ENCODE measurements at regions not wholly inside any gene's neighbourhood (a gene's known extent, or its start where the extent isn't known, plus 50 kb on each side); places are given as distances from the start of the nearest gene placed in this dataset.

GRCh38 chr10:107708981-107709380, 544.5 kb upstream of the SORCS1 start:
- no peaks in the 10 kb centered on the region for H3K36me3 ChIP-seq
- H3K9me3 ChIP-seq, result no peaks in the 10 kb centered on the region
- no peak for DNase-seq
- intact Hi-C loops (cut with DNase I), result no loop called here
- no peak overlapping the region for H3K4me3 ChIP-seq
- WGBS, 4 donors, result 74 to 91% (median 89%) methylated on average over 1 of the region's 1 CpG
- no peaks in the 10 kb centered on the region for H3K4me1 ChIP-seq
- no peaks in the 10 kb centered on the region for H3K27me3 ChIP-seq
- no peak overlapping the region for H3K27ac ChIP-seq
- TF ChIP-seq CTCF (IDR thresholded peaks at IDR 0.05), result no peak
- no peak for TF ChIP-seq POLR2A (IDR thresholded peaks at IDR 0.05)
- no peak for ATAC-seq

- Histone ChIP-seq H3K36me3 (no peaks in the 10 kb centered on the region), H3K9me3 (no peaks in the 10 kb centered on the region), H3K4me3 (no peak overlapping the region), H3K27me3 (no peaks in the 10 kb centered on the region), H3K4me1 (no peaks in the 10 kb centered on the region), H3K27ac (no peak overlapping the region)
- DNase-seq (no peak), ATAC-seq (no peak)
- WGBS, 4 donors, result 82 to 92% (median 87%) methylated on average over 1 of the region's 1 CpG
- intact Hi-C loops (cut with DNase I), result no loop called here
- TF ChIP-seq POLR2A (IDR thresholded peaks at IDR 0.05) (no peak), CTCF (IDR thresholded peaks at IDR 0.05) (no peak)
Observed at GRCh38 chr10:107706096-107706725, 541.7 kb upstream of the SORCS1 start.

- ATAC-seq, result no peak
- intact Hi-C loops (cut with DNase I), result no loop called here
- no peak for DNase-seq
- H3K27me3 ChIP-seq, result no peaks in the 10 kb centered on the region
- H3K9me3 ChIP-seq, result no peaks in the 10 kb centered on the region
- no peak overlapping the region for H3K4me3 ChIP-seq
- no peak for TF ChIP-seq POLR2A (IDR thresholded peaks at IDR 0.05)
- no peak for TF ChIP-seq CTCF (IDR thresholded peaks at IDR 0.05)
- no peaks in the 10 kb centered on the region for H3K36me3 ChIP-seq
- H3K27ac ChIP-seq, result no peak overlapping the region
- no peaks in the 10 kb centered on the region for H3K4me1 ChIP-seq
Observed at GRCh38 chr10:107701943-107702342, 537.4 kb upstream of the SORCS1 start.

- H3K4me3 ChIP-seq, result no peak overlapping the region
- intact Hi-C loops (cut with DNase I), result no loop called here
- no peaks in the 10 kb centered on the region for H3K36me3 ChIP-seq
- no peaks in the 10 kb centered on the region for H3K27me3 ChIP-seq
- WGBS, 4 donors, result 77 to 83% (median 79%) methylated on average over 1 of the region's 1 CpG
- peaks cover 0 to 5% (median 0%) of the 10 kb centered on the region in 12 donors for H3K9me3 ChIP-seq
- H3K27ac ChIP-seq, result no peak overlapping the region
- peaks cover 0 to 11% (median 0%) of the 10 kb centered on the region in 12 donors for H3K4me1 ChIP-seq
- DNase-seq, result no peak
- ATAC-seq, result no peak
- no peak for TF ChIP-seq POLR2A (IDR thresholded peaks at IDR 0.05)
- no peak for TF ChIP-seq CTCF (IDR thresholded peaks at IDR 0.05)
Observed at GRCh38 chr10:107692072-107692471, 527.6 kb upstream of the SORCS1 start.

Measured in heart left ventricle (tissue), 16 donors.